ENCODE measurements at regions not wholly inside any gene's neighbourhood (a gene's known extent, or its start where the extent isn't known, plus 50 kb on each side); places are given as distances from the start of the nearest gene placed in this dataset.

GRCh38 chr14:26137161-26137560 lies 460.7 kb downstream of the NOVA1 start:
- TF ChIP-seq, protein P1, sequence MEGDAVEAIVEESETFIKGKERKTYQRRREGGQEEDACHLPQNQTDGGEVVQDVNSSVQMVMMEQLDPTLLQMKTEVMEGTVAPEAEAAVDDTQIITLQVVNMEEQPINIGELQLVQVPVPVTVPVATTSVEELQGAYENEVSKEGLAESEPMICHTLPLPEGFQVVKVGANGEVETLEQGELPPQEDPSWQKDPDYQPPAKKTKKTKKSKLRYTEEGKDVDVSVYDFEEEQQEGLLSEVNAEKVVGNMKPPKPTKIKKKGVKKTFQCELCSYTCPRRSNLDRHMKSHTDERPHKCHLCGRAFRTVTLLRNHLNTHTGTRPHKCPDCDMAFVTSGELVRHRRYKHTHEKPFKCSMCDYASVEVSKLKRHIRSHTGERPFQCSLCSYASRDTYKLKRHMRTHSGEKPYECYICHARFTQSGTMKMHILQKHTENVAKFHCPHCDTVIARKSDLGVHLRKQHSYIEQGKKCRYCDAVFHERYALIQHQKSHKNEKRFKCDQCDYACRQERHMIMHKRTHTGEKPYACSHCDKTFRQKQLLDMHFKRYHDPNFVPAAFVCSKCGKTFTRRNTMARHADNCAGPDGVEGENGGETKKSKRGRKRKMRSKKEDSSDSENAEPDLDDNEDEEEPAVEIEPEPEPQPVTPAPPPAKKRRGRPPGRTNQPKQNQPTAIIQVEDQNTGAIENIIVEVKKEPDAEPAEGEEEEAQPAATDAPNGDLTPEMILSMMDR (IDR thresholded peaks at IDR 0.05; ENCODE audit: insufficient read depth, low read length): no peak
- TF ChIP-seq POLR2AphosphoS5 (IDR thresholded peaks at IDR 0.05; ENCODE audit: low read depth) (no peak), REST (IDR thresholded peaks at IDR 0.05; ENCODE audit: insufficient replicate concordance, low read depth) (no peak), GABPA (IDR thresholded peaks at IDR 0.05; ENCODE audit: low read depth) (no peak), SPI1 (IDR thresholded peaks at IDR 0.05; ENCODE audit: borderline replicate concordance, low read depth) (no peak)
